ENCODE measurements at regions not wholly inside any gene's neighbourhood (a gene's known extent, or its start where the extent isn't known, plus 50 kb on each side); places are given as distances from the start of the nearest gene placed in this dataset.
"Not testable (repeated sequence)": the region's sequence is repeated elsewhere in the genome, so short reads cannot be mapped to it uniquely, and the experiment has no call there.

- TF ChIP-seq CTCF (IDR thresholded peaks at IDR 0.05; ENCODE audit: insufficient read depth, low read depth, low read length, missing control alignments) = no peak
- no peak for DNase-seq (ENCODE audit: low read depth)
- H3K4me3 ChIP-seq (ENCODE audit: low read depth, low read length) = no peak overlapping the region
These were observed 233.2 kb downstream of the NMUR2 start for GRCh38 chr5:152171888-152172287.

DNA sequence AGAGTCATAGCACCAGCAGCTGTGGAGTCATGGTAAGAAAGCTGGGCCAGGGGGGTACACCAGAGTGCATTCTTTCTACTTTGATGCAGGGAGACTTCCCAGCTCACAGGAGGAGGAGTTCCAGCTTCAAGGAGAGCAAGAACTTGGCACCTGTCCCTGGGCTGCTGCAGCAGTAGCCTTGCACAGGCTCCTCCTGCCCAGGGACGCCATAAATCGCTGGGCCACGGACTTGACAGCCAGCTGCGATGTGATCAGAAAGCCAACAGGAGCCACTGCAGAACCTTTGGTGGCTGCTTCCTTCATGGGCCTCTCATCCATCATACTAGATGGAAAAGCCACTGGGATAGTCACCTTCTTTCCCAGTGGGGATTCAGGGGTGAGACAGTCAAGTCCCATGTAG is 234.7 kb downstream of the NMUR2 start:
- DNase-seq (ENCODE audit: low read depth) = no peak
- TF ChIP-seq CTCF (IDR thresholded peaks at IDR 0.05; ENCODE audit: insufficient read depth, low read depth, low read length, missing control alignments) = no peak
- H3K4me3 ChIP-seq (ENCODE audit: low read depth, low read length) = no peak overlapping the region

GRCh38 chr5:152164860-152165259 is 240.2 kb upstream of the GLRA1 start:
- peak; percentile 14 for TF ChIP-seq CTCF (IDR thresholded peaks at IDR 0.05; ENCODE audit: insufficient read depth, low read depth, low read length, missing control alignments)
- DNase-seq (ENCODE audit: low read depth) = no peak
- no peak overlapping the region for H3K4me3 ChIP-seq (ENCODE audit: low read depth, low read length)

- H3K4me3 ChIP-seq (ENCODE audit: low read depth, low read length); DNase-seq (ENCODE audit: low read depth): not testable (repeated sequence)
These were observed 235.2 kb upstream of the GLRA1 start for GRCh38 chr5:152159894-152160293.

DNA sequence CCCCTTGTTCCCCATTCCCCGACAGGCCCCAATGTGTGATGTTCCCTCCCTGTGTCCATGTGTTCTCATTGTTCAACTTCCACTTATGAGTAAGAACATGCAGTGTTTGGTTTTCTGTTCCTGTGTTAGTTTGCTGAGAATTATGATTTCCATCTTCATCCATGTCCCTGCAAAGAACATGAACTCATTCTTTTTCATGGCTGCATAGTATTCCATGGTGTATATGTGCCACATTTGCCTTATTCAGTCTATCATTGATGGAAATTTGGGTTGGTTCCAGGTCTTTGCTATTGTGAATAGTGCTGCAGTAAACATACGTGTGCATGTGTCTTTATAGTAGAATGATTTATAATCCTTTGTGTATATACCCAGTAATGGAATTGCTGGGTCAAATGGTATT is 229.8 kb upstream of the GLRA1 start:
- H3K4me3 ChIP-seq (ENCODE audit: low read depth, low read length); DNase-seq (ENCODE audit: low read depth): not testable (repeated sequence)

DNA sequence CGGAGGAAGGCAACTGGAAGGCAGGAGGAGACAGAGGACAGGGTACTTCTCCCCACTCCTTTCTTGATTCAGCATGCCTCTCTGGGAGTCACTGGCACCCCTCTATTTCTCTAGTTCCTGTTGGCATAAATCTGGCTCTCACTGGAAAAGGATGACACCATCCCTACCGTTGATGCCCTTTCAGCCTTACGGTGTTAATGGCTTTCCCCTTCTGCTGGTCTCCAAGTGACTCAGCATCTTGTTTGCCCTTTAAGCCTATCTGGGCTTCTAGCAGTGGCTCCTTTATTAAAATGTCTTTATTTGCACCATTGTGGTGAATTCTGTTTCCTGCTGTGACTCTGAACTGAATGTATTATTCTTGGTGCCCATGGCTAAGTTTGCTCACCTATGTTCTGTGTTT is 227.3 kb upstream of the GLRA1 start:
- H3K4me3 ChIP-seq (ENCODE audit: low read depth, low read length) = no peak overlapping the region
- DNase-seq (ENCODE audit: low read depth) = no peak
- TF ChIP-seq CTCF (IDR thresholded peaks at IDR 0.05; ENCODE audit: insufficient read depth, low read depth, low read length, missing control alignments) = no peak

DNA sequence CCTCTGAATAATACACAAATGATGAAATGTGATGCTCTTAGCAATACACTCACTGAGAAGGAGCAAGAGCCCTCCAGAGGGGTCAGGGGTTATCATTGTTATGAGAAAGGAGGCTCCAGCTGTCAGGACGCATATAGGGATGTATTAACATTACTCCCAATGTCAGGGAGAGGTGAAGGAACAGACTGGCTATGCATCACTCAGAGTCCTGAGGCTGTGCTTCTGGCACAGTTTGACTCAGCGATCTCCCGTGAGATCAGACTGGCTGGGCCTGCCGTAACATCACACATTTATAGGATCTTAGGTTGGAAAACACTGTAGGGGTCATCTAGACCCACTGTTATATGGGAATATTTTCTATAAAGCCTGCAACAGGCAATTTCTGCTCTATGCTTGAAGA is 226.5 kb upstream of the GLRA1 start:
- no peak overlapping the region for H3K4me3 ChIP-seq (ENCODE audit: low read depth, low read length)
- TF ChIP-seq CTCF (IDR thresholded peaks at IDR 0.05; ENCODE audit: insufficient read depth, low read depth, low read length, missing control alignments) = no peak
- DNase-seq (ENCODE audit: low read depth) = no peak

DNA sequence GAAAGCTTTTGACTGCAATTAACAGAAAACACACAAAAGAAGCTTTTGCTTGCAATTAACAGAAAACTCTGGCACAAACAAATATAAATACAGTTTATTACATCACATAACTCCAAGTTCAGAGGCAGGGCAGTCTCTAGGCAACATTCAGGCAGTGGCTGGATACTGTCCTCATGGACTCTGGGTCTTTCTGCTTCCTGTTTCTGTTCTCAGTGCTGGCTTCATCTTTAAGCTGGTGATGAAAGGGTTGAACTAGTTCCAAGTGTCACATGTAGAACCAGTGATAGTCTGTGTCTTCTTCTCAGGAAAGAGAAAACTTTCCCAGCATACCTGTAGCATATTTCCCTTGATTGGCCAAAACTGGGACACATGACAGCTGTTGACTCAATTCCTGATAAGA is 222.6 kb upstream of the GLRA1 start:
- DNase-seq (ENCODE audit: low read depth) = no peak
- TF ChIP-seq CTCF (IDR thresholded peaks at IDR 0.05; ENCODE audit: insufficient read depth, low read depth, low read length, missing control alignments) = no peak

More for the DNA sequence above, 222.6 kb upstream of the GLRA1 start:
- H3K4me3 ChIP-seq (ENCODE audit: low read depth, low read length) = no peak overlapping the region

Data from GM12865 (cell line).